ENCODE measurements at regions not wholly inside any gene's neighbourhood (a gene's known extent, or its start where the extent isn't known, plus 50 kb on each side); places are given as distances from the start of the nearest gene placed in this dataset.

- H3K36me3 ChIP-seq (ENCODE audit: control insufficient read depth, insufficient read depth, low read length): no peaks in the 10 kb centered on the region
Measured at GRCh38 chr7:17719998-17720397, 220.3 kb downstream of the SNX13 start.

GRCh38 chr7:17721736-17722285 lies 218.5 kb downstream of the SNX13 start:
- no peaks in the 10 kb centered on the region for H3K27me3 ChIP-seq (ENCODE audit: control insufficient read depth, insufficient read depth, low read length)
- no peaks in the 10 kb centered on the region for H3K9me3 ChIP-seq (ENCODE audit: control insufficient read depth, low read length)
- no peaks in the 10 kb centered on the region for H3K36me3 ChIP-seq (ENCODE audit: control insufficient read depth, insufficient read depth, low read length)
- H3K4me2 ChIP-seq (ENCODE audit: low read length): no peak overlapping the region
- no peak overlapping the region for H3K4me3 ChIP-seq (ENCODE audit: low read depth, low read length)
- no peaks in the 10 kb centered on the region for H3K4me1 ChIP-seq
- no peaks in the 10 kb centered on the region for H3K79me2 ChIP-seq
- TF ChIP-seq CTCF (IDR thresholded peaks at IDR 0.05): no peak
- no peak overlapping the region for H3K27ac ChIP-seq
- H2AFZ ChIP-seq: no peak overlapping the region
- no peak overlapping the region for H3K9ac ChIP-seq

More at GRCh38 chr7:17719998-17720397, 220.3 kb downstream of the SNX13 start:
- no peaks in the 10 kb centered on the region for H3K27me3 ChIP-seq (ENCODE audit: control insufficient read depth, insufficient read depth, low read length)
- H2AFZ ChIP-seq: no peak overlapping the region
- H3K79me2 ChIP-seq: no peaks in the 10 kb centered on the region
- H3K9me3 ChIP-seq (ENCODE audit: control insufficient read depth, low read length): no peaks in the 10 kb centered on the region
- no peak overlapping the region for H3K4me3 ChIP-seq (ENCODE audit: low read depth, low read length)
- no peaks in the 10 kb centered on the region for H3K4me1 ChIP-seq
- H3K9ac ChIP-seq: no peak overlapping the region
- no peak overlapping the region for H3K27ac ChIP-seq
- TF ChIP-seq CTCF (IDR thresholded peaks at IDR 0.05): no peak
- H3K4me2 ChIP-seq (ENCODE audit: low read length): no peak overlapping the region

GRCh38 chr7:17722798-17723197 lies 217.5 kb downstream of the SNX13 start:
- H3K4me1 ChIP-seq: no peaks in the 10 kb centered on the region
- no peak overlapping the region for H3K4me3 ChIP-seq (ENCODE audit: low read depth, low read length)
- no peaks in the 10 kb centered on the region for H3K9me3 ChIP-seq (ENCODE audit: control insufficient read depth, low read length)
- no peaks in the 10 kb centered on the region for H3K36me3 ChIP-seq (ENCODE audit: control insufficient read depth, insufficient read depth, low read length)
- no peak for TF ChIP-seq CTCF (IDR thresholded peaks at IDR 0.05)
- no peak overlapping the region for H3K9ac ChIP-seq
- H2AFZ ChIP-seq: no peak overlapping the region
- H3K4me2 ChIP-seq (ENCODE audit: low read length): no peak overlapping the region
- H3K79me2 ChIP-seq: no peaks in the 10 kb centered on the region
- no peaks in the 10 kb centered on the region for H3K27me3 ChIP-seq (ENCODE audit: control insufficient read depth, insufficient read depth, low read length)
- no peak overlapping the region for H3K27ac ChIP-seq

- Histone ChIP-seq H3K4me1 (no peaks in the 10 kb centered on the region), H3K79me2 (no peaks in the 10 kb centered on the region), H3K36me3 (ENCODE audit: control insufficient read depth, insufficient read depth, low read length) (no peaks in the 10 kb centered on the region), H3K9me3 (ENCODE audit: control insufficient read depth, low read length) (no peaks in the 10 kb centered on the region), H3K27me3 (ENCODE audit: control insufficient read depth, insufficient read depth, low read length) (no peaks in the 10 kb centered on the region), H3K4me2 (ENCODE audit: low read length) (no peak overlapping the region), H3K27ac (no peak overlapping the region), H3K4me3 (ENCODE audit: low read depth, low read length) (no peak overlapping the region), H2AFZ (no peak overlapping the region), H3K9ac (no peak overlapping the region)
- no peak for TF ChIP-seq CTCF (IDR thresholded peaks at IDR 0.05)
Measured at GRCh38 chr7:17725821-17726220, 214.5 kb downstream of the SNX13 start.

GRCh38 chr7:17732083-17732482 lies 208.2 kb downstream of the SNX13 start:
- no peak overlapping the region for H2AFZ ChIP-seq
- H3K36me3 ChIP-seq (ENCODE audit: control insufficient read depth, insufficient read depth, low read length): no peaks in the 10 kb centered on the region
- H3K4me2 ChIP-seq (ENCODE audit: low read length): no peak overlapping the region
- H3K79me2 ChIP-seq: no peaks in the 10 kb centered on the region
- no peak overlapping the region for H3K9ac ChIP-seq
- H3K27me3 ChIP-seq (ENCODE audit: control insufficient read depth, insufficient read depth, low read length): no peaks in the 10 kb centered on the region
- no peak overlapping the region for H3K4me3 ChIP-seq (ENCODE audit: low read depth, low read length)
- no peak overlapping the region for H3K27ac ChIP-seq
- no peak for TF ChIP-seq CTCF (IDR thresholded peaks at IDR 0.05)
- H3K4me1 ChIP-seq: no peaks in the 10 kb centered on the region
- H3K9me3 ChIP-seq (ENCODE audit: control insufficient read depth, low read length): no peaks in the 10 kb centered on the region
